Endothelial cell (in vitro differentiated cells): ENCODE measurements at regions not wholly inside any gene's neighbourhood (a gene's known extent, or its start where the extent isn't known, plus 50 kb on each side); places are given as distances from the start of the nearest gene placed in this dataset.
"Not testable (repeated sequence)": the region's sequence is repeated elsewhere in the genome, so short reads cannot be mapped to it uniquely, and the experiment has no call there.

Experiments
- DNase-seq: peaks from one replicate; pipeline ENCODE4 v3.0.0; 2021; ENCODE audit warnings: low spot score
- H3K27ac Mint-ChIP-seq: one replicate; pipeline ENCODE4 v1.8.0; 2021; ENCODE audit warnings: mixed read lengths, inconsistent platforms; ENCODE audit not compliant: unreplicated experiment
- H3K27me3 Mint-ChIP-seq: one replicate; pipeline ENCODE4 v1.8.0; 2021; ENCODE audit warnings: mild to moderate bottlenecking, moderate library complexity, mixed read lengths, inconsistent platforms; ENCODE audit not compliant: unreplicated experiment
- H3K36me3 Mint-ChIP-seq: one replicate; pipeline ENCODE4 v1.8.0; 2021; ENCODE audit warnings: mild to moderate bottlenecking, low read depth, mixed read lengths, inconsistent platforms; ENCODE audit not compliant: unreplicated experiment
- H3K4me1 Mint-ChIP-seq: one replicate; pipeline ENCODE4 v1.8.0; 2021; ENCODE audit warnings: mild to moderate bottlenecking, mixed read lengths, inconsistent platforms; ENCODE audit not compliant: unreplicated experiment
- H3K4me3 Mint-ChIP-seq: one replicate; pipeline ENCODE4 v1.8.0; 2021; ENCODE audit warnings: mild to moderate bottlenecking, mixed read lengths, inconsistent platforms; ENCODE audit not compliant: unreplicated experiment
- H3K9me3 Mint-ChIP-seq: one replicate; pipeline ENCODE4 v1.8.0; 2021; ENCODE audit warnings: mixed read lengths, inconsistent platforms; ENCODE audit not compliant: unreplicated experiment
- CTCF ChIP-seq: fragments of 200-600 bp; sonication (generic); IDR thresholded peaks from one replicate; pipeline ENCODE4 v1.5.0; 2021; ENCODE audit warnings: antibody characterized with exemption; ENCODE audit not compliant: unreplicated experiment

- no peak overlapping the region for H3K4me3 Mint-ChIP-seq
- no peaks in the 10 kb centered on the region for H3K4me1 Mint-ChIP-seq
- no peaks in the 10 kb centered on the region for H3K9me3 Mint-ChIP-seq
- H3K27ac Mint-ChIP-seq: no peak overlapping the region
- TF ChIP-seq CTCF: no peak
- H3K36me3 Mint-ChIP-seq: no peaks in the 10 kb centered on the region
- H3K27me3 Mint-ChIP-seq: peaks cover 1% of the 10 kb centered on the region
- DNase-seq: no peak
These were observed 138.6 kb upstream of the KLF12 start for GRCh38 chr13:74272826-74273225.

- Mint-ChIP-seq H3K9me3 (no peaks in the 10 kb centered on the region), H3K4me3 (no peak overlapping the region)
These were observed 135.8 kb upstream of the KLF12 start for GRCh38 chr13:74270018-74270417.

GRCh38 chr13:74266861-74267260, 132.7 kb upstream of the KLF12 start:
- no peak for DNase-seq
- TF ChIP-seq CTCF: no peak
- Mint-ChIP-seq H3K4me3 (no peak overlapping the region), H3K4me1 (no peaks in the 10 kb centered on the region), H3K9me3 (no peaks in the 10 kb centered on the region), H3K36me3 (no peaks in the 10 kb centered on the region), H3K27ac (no peak overlapping the region), H3K27me3 (no peaks in the 10 kb centered on the region)

More at GRCh38 chr13:74270018-74270417, 135.8 kb upstream of the KLF12 start:
- Mint-ChIP-seq H3K27ac (no peak overlapping the region), H3K4me1 (no peaks in the 10 kb centered on the region), H3K27me3 (no peaks in the 10 kb centered on the region), H3K36me3 (no peaks in the 10 kb centered on the region)
- DNase-seq: no peak
- no peak for TF ChIP-seq CTCF

GRCh38 chr13:74266309-74266708, 132.1 kb upstream of the KLF12 start:
- H3K9me3 Mint-ChIP-seq: no peaks in the 10 kb centered on the region
- no peak overlapping the region for H3K4me3 Mint-ChIP-seq
- no peaks in the 10 kb centered on the region for H3K27me3 Mint-ChIP-seq
- no peak for TF ChIP-seq CTCF
- no peak for DNase-seq
- H3K4me1 Mint-ChIP-seq: no peaks in the 10 kb centered on the region
- H3K27ac Mint-ChIP-seq: no peak overlapping the region
- H3K36me3 Mint-ChIP-seq: no peaks in the 10 kb centered on the region

- DNase-seq: no peak
- Mint-ChIP-seq H3K4me3 (no peak overlapping the region), H3K36me3 (no peaks in the 10 kb centered on the region), H3K27ac (no peak overlapping the region), H3K4me1 (no peaks in the 10 kb centered on the region), H3K27me3 (no peaks in the 10 kb centered on the region), H3K9me3 (no peaks in the 10 kb centered on the region)
- no peak for TF ChIP-seq CTCF
These were observed 130.1 kb upstream of the KLF12 start for GRCh38 chr13:74264333-74264732.

GRCh38 chr13:74260420-74260819, 126.2 kb upstream of the KLF12 start:
- not testable (repeated sequence) for H3K9me3 Mint-ChIP-seq, H3K4me1 Mint-ChIP-seq, H3K36me3 Mint-ChIP-seq, H3K27me3 Mint-ChIP-seq, H3K4me3 Mint-ChIP-seq, H3K27ac Mint-ChIP-seq, DNase-seq
